ENCODE measurements at regions not wholly inside any gene's neighbourhood (a gene's known extent, or its start where the extent isn't known, plus 50 kb on each side); places are given as distances from the start of the nearest gene placed in this dataset.

DNA sequence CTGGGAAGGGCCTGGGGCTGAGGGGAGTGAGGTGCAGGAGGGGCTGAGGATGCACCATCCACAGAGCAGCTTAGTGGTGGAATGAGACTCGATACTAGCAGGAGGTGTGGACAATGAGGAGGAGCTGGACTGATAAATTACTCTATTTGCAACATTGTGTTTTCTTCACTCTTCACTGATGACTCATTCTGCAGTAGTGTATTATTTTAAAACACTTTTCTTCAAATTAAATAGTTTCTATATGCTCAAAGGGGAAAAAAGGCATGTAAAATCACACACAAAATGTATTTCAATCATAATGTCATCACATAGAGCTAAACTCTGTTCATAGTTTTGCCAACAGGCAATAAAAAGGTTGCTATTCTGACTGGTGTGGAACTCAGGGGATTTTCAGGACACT is 467.0 kb upstream of the CTSO start:
- Histone ChIP-seq H3K9me3 (peaks cover 0 to 4% (median 0%) of the 10 kb centered on the region in 12 donors), H3K36me3 (no peaks in the 10 kb centered on the region), H3K27me3 (no peaks in the 10 kb centered on the region), H3K4me1 (no peaks in the 10 kb centered on the region), H3K4me3 (no peak overlapping the region), H3K27ac (no peak overlapping the region)
- TF ChIP-seq, protein P1, sequence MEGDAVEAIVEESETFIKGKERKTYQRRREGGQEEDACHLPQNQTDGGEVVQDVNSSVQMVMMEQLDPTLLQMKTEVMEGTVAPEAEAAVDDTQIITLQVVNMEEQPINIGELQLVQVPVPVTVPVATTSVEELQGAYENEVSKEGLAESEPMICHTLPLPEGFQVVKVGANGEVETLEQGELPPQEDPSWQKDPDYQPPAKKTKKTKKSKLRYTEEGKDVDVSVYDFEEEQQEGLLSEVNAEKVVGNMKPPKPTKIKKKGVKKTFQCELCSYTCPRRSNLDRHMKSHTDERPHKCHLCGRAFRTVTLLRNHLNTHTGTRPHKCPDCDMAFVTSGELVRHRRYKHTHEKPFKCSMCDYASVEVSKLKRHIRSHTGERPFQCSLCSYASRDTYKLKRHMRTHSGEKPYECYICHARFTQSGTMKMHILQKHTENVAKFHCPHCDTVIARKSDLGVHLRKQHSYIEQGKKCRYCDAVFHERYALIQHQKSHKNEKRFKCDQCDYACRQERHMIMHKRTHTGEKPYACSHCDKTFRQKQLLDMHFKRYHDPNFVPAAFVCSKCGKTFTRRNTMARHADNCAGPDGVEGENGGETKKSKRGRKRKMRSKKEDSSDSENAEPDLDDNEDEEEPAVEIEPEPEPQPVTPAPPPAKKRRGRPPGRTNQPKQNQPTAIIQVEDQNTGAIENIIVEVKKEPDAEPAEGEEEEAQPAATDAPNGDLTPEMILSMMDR (IDR thresholded peaks at IDR 0.05) = no peak
- TF ChIP-seq POLR2A (IDR thresholded peaks at IDR 0.05) = no peak
- no peak for DNase-seq
- WGBS, 4 donors = 45 to 60% (median 56%) methylated on average over 1 of the region's 1 CpG
- intact Hi-C loops (cut with DNase I) = no loop called here
- no peak for ATAC-seq

DNA sequence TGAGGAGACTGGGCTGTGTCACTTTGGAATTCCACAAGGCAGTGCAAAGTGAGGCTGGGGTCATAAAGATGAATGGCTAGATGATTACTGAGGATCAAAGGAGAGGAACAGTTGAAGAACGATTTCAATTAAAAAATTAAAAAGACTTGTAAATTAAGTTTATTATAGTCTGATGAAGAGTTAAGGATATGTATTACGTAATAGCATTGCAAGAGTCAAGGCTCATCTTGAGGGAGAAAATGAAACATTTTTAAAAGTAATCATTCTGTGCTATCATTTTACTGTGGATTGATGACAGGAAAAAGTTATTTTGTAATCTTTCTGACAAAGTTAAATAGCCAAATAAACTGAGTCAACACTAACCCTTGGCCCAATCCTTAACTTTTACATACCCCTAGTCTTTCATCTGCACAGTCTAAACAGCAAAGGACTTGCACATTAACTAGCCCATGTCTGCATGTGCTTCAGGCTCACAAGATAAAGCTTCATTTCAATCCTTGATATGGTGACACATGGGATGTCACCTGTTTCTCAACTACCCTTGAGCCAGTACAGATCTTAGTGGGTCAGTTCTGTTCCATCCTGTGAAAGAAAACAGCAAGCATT is 465.5 kb upstream of the CTSO start:
- Histone ChIP-seq H3K4me1 (no peaks in the 10 kb centered on the region), H3K4me3 (no peak overlapping the region), H3K27ac (no peak overlapping the region), H3K36me3 (no peaks in the 10 kb centered on the region), H3K27me3 (no peaks in the 10 kb centered on the region), H3K9me3 (peaks cover 0 to 4% (median 0%) of the 10 kb centered on the region in 12 donors)
- DNase-seq = no peak
- no peak for ATAC-seq
- TF ChIP-seq, protein P1 (IDR thresholded peaks at IDR 0.05) = no peak
- no peak for TF ChIP-seq POLR2A (IDR thresholded peaks at IDR 0.05)
- intact Hi-C loops (cut with DNase I) = no loop called here
- 62 to 78% (median 68%) methylated on average over 2 of the region's 2 CpGs for WGBS, 4 donors

DNA sequence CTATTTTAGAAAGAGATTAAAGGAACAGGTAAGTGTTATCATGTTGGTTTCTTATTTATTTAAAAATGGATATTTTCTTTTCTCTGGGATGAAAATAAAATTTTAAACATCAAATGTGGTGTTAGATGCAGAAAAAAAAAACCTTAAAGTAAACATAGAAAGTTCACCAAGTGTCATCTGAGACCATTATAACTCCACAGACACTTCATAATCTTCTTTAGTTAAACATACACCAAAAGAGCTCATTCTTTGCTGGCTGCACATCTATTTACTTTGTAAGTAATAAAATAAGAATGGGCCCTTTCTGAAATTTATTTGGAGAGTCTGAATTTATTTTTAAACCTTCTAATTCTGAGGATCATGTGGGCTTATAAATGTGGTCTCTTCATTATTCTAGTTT is 460.7 kb upstream of the CTSO start:
- peaks cover 0 to 4% (median 0%) of the 10 kb centered on the region in 12 donors for H3K9me3 ChIP-seq
- DNase-seq = no peak
- no peaks in the 10 kb centered on the region for H3K27me3 ChIP-seq
- no peaks in the 10 kb centered on the region for H3K4me1 ChIP-seq
- intact Hi-C loops (cut with DNase I) = no loop called here
- no peak overlapping the region for H3K4me3 ChIP-seq
- no peak overlapping the region for H3K27ac ChIP-seq
- H3K36me3 ChIP-seq = no peaks in the 10 kb centered on the region
- TF ChIP-seq POLR2A (IDR thresholded peaks at IDR 0.05) = no peak
- TF ChIP-seq, protein P1 (IDR thresholded peaks at IDR 0.05) = no peak
- ATAC-seq = no peak

DNA sequence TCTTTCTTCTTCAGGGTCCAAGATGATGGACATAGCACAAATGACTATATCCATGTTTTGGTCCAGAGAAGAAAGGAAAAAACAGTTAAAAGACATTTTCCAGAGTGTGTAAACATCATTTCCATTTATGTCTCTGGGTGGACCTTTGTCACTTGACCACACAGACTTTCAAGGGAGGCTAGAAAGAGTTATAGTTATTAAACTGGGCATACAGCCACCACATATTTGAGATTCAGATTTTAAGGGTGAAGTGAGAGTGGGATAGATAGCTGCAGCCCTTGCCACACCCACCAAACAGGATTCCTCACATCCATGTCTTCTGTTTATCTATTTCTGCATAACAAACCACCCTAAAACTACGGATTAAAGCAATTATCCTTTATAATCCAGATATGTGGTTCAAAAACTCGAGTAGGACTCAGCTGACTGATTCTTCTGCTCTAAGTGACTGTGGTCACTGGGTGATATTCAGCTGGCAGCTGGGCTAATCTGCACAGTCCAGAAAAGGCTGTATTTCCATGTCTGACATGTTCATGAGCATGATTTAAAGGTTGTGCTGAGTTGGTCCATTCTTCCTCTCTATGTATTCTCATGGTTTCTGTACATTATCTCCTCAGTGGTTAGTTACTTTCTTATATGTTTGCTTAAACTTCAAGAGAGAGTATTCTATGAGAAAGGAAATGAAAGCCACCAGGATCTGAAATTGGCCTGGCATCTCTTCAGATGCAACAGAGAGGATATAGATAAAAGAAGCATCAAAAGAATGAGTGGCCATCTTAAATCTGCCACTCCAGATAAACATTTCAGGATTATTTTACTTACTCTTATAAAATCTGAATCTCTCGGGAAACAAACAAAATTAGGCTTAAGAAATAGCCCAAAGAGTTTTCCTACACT is 459.8 kb upstream of the CTSO start:
- H3K9me3 ChIP-seq = peaks cover 0 to 4% (median 0%) of the 10 kb centered on the region in 12 donors
- H3K4me3 ChIP-seq = no peak overlapping the region
- intact Hi-C loops (cut with DNase I) = no loop called here
- H3K4me1 ChIP-seq = no peaks in the 10 kb centered on the region
- no peaks in the 10 kb centered on the region for H3K27me3 ChIP-seq
- 38 to 61% (median 54%) methylated on average over 3 of the region's 3 CpGs for WGBS, 4 donors
- ATAC-seq = no peak
- no peak for DNase-seq
- TF ChIP-seq POLR2A (IDR thresholded peaks at IDR 0.05) = no peak
- TF ChIP-seq, protein P1 (IDR thresholded peaks at IDR 0.05) = no peak
- no peaks in the 10 kb centered on the region for H3K36me3 ChIP-seq
- no peak overlapping the region for H3K27ac ChIP-seq
